ENCODE measurements at regions not wholly inside any gene's neighbourhood (a gene's known extent, or its start where the extent isn't known, plus 50 kb on each side); places are given as distances from the start of the nearest gene placed in this dataset.

GRCh38 chr18:8525692-8526091, 83.5 kb upstream of the RAB12 start:
- TF ChIP-seq, protein P1, sequence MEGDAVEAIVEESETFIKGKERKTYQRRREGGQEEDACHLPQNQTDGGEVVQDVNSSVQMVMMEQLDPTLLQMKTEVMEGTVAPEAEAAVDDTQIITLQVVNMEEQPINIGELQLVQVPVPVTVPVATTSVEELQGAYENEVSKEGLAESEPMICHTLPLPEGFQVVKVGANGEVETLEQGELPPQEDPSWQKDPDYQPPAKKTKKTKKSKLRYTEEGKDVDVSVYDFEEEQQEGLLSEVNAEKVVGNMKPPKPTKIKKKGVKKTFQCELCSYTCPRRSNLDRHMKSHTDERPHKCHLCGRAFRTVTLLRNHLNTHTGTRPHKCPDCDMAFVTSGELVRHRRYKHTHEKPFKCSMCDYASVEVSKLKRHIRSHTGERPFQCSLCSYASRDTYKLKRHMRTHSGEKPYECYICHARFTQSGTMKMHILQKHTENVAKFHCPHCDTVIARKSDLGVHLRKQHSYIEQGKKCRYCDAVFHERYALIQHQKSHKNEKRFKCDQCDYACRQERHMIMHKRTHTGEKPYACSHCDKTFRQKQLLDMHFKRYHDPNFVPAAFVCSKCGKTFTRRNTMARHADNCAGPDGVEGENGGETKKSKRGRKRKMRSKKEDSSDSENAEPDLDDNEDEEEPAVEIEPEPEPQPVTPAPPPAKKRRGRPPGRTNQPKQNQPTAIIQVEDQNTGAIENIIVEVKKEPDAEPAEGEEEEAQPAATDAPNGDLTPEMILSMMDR (IDR thresholded peaks at IDR 0.05) = no peak
- no peak for TF ChIP-seq FOXK1 (CRISPR knock-in tag; IDR thresholded peaks at IDR 0.05)
- TF ChIP-seq, protein P2, sequence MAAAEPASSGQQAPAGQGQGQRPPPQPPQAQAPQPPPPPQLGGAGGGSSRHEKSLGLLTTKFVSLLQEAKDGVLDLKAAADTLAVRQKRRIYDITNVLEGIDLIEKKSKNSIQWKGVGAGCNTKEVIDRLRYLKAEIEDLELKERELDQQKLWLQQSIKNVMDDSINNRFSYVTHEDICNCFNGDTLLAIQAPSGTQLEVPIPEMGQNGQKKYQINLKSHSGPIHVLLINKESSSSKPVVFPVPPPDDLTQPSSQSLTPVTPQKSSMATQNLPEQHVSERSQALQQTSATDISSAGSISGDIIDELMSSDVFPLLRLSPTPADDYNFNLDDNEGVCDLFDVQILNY (CRISPR knock-in tag; IDR thresholded peaks at IDR 0.05) = no peak
